UCSD-AML1 (cell line): ENCODE measurements at regions not wholly inside any gene's neighbourhood (a gene's known extent, or its start where the extent isn't known, plus 50 kb on each side); places are given as distances from the start of the nearest gene placed in this dataset.

Experiments used
- DNase-seq: peaks from one replicate; lab custom pipeline; 2025; ENCODE audit not compliant: unreplicated experiment; lab: John Stamatoyannopoulos, UW

DNA sequence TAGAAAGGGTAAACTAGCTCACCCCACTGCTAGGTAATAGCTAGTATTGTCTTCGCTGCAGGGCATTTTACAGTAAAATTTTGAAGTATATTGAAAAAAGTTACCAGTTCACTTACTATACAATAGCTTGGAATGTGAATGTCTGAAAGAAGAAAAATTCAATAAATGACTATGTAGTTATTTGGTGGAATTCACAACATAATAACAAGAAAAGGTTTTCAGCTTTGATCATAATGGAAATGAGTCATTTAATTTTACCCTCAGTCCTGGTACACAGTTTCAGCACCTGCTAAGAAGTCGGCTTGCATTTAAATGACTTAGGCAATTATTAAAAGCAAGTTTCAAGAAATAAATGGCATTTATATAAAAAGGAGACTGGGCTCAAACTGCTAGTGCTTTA lies 90.4 kb downstream of the NUP35 start:
- DNase-seq, result no peak

GRCh38 chr2:183215917-183216316 lies 91.7 kb downstream of the NUP35 start:
- DNase-seq, result no peak

GRCh38 chr2:183219888-183220287 lies 95.6 kb downstream of the NUP35 start:
- DNase-seq, result no peak

DNA sequence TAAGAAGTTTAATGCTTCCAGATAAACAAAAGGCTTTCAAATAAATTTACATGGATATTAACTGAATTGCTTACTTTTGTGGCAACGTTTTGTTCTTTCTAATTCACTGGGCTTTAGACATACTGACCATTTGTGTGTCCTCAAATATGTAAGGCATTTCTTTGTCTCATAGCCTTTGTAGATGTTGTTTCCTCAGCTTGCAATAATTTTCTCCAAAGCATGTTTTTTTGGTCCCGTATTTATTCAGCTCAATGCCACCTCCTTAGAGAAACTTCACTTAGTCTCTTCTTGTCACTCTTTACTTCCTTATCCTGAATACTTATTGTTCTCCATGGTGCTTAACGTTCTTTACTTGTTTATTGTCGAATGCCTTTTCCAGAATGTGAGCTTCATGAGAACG lies 98.5 kb downstream of the NUP35 start:
- DNase-seq, result no peak

- no peak for DNase-seq
Observed at GRCh38 chr2:183224948-183225347, 100.7 kb downstream of the NUP35 start.

DNA sequence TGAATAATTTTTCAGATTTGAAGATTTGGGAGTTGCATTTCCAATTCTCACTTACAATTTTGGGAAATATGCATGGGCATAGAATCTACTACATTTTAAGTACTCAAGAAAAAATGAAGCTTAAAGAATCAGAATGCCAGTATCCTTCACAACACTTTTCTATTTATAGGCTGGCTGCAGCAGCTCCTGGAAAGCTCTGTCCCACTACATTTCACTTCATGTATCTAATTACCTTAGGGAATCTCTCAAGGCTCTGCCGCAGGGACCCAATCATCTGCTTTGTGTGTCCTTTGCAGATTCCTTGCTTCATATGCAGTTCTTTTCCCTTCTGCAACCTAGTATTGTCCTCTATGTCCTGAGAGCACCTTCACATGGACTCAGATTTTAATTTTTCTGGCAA lies 102.9 kb downstream of the NUP35 start:
- no peak for DNase-seq

DNA sequence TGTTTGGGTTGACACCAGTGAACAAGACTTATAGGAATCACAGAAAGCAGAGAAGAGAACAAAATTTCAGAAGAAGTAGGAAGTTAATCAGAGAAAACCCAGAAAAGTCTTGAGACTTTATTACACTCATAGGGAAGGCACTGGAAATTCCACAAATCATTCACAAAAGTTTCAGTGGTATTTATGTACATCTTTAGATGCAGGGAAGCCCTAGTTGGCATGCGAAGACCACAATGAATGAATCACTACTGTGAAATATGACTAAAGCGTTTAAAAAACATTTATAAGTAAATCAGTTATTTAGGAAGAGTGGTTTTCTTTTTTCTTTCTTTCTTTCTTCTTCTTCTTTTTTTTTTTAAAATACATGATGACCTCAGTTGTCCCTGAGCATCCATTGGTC lies 105.1 kb downstream of the NUP35 start:
- no peak for DNase-seq

DNA sequence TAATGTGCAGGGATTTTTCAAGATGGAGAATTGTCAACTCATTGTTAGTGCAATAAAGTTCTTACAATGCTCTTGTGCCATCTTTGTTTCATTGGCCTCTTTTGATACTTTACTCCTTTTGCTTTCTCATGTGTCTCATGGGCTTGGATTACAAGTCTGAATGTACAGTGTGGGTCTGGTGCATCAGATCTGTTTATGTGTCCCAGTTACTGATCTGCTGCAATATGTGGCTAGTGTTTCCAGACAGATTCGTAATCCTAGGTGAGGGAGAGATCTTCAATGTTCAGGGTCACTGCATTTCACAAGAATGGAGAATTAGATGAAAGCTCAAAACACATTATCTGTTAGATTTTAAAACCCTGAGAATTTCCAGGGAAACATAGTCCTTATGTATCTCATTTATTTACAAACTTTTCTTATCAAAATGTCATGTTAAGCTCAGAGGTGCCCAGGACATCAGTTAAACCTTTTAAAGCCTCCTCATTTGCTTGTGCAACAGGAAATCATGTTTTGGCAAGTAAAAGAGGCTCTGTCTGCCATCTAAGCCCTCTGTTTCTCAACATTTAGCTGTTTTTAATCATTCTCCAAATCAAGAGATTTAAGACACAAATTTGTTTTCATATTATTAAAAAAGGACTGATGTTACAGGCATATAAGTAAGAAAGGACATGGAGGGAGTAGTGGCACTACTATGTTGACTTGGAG lies 108.1 kb downstream of the NUP35 start:
- DNase-seq, result no peak

GRCh38 chr2:183242937-183243336 lies 118.7 kb downstream of the NUP35 start:
- no peak for DNase-seq

DNA sequence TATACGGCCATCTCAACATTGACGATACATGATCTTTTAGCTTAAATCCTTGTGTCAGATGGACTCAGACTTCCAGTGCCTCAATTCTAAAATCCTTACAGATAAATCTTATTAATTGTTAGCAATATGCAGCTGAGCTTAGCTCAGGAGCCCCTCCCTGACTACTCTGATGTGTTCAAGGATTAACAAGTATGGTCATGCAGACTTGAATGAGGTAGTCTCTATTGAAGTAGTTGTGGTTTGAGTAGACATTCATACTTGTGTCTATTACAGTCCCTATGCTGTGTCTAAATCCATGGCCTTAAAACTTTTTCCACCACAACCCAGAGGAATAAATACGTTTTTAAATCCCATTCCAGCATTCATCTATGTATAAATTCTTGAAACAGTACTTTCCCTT lies 119.5 kb downstream of the NUP35 start:
- DNase-seq, result no peak

- no peak for DNase-seq
Observed at GRCh38 chr2:183244300-183244844, 120.1 kb downstream of the NUP35 start.

DNA sequence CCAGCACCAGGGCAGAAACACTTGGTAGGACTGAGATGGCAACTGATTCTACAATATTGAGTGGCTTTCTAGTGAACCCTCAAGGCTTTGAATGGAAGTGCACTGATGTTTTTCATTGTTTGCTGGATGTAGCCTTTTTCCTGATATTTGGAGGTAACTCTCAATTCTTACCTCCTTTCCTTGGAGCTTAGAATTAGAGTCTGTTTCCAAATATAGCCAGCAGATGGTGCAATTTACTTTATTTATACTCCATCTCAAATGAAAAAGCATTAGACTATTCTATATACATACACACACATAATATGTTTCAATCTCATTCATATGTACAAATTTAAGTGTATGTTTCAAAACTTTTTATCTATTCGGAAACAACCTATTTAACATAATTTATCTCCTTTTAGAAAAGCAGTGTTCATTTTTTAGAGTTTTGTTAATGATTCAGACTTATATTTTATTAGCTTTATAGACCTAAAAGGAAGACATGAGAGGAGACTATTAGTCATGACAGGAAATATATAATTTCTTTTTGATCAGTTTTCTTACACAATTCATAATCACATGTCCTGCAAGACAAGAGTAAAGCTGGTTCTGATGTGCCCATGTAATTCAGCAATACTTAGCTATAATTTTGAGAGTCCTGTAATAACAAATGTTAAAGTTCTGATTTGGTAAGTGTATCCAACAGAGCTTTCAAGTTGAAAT lies 124.8 kb downstream of the NUP35 start:
- no peak for DNase-seq

- no peak for DNase-seq
Observed at GRCh38 chr2:183250061-183250460, 125.8 kb downstream of the NUP35 start.

- no peak for DNase-seq
Observed at GRCh38 chr2:183250472-183250871, 126.2 kb downstream of the NUP35 start.

DNA sequence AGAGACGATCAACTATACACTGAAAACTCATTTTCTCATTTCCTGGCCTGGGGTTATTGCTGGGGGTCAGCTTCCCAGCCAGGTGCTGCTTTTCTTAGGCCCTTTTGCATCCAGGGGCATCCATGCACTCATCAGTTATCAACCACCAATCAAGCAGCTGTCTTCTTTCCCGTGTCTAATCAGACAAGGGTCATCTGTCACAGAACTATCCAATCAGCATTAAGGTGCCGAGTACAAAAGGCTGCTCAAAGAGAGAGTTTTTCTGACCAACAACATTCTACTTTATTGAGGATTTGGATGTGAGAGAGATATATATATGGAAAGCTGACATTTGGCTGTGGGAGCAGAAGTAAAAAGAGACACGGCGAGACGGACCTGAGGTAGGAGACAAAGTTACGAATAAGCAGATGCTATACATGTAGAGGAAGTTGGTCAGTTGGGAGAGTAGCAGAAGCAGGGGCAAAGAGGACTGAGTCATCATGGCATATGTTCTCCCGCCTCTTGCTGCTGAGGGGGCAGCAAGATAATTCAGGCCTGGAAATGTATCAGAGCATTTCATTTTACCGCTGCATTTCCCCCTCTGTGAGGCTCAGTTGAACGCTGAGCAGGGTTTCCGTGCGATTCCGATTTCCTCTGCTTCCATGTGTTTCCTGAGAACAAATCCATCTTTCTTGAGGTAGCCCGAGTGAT lies 129.3 kb downstream of the NUP35 start:
- DNase-seq, result no peak

GRCh38 chr2:183255411-183255810 lies 131.2 kb downstream of the NUP35 start:
- no peak for DNase-seq

- no peak for DNase-seq
Observed at GRCh38 chr2:183259921-183260320, 135.7 kb downstream of the NUP35 start.

GRCh38 chr2:183260527-183260926 lies 136.3 kb downstream of the NUP35 start:
- no peak for DNase-seq

- no peak for DNase-seq
Observed at GRCh38 chr2:183264890-183265535, 140.8 kb downstream of the NUP35 start.

- no peak for DNase-seq
Observed at GRCh38 chr2:183267148-183267827, 143.0 kb downstream of the NUP35 start.

DNA sequence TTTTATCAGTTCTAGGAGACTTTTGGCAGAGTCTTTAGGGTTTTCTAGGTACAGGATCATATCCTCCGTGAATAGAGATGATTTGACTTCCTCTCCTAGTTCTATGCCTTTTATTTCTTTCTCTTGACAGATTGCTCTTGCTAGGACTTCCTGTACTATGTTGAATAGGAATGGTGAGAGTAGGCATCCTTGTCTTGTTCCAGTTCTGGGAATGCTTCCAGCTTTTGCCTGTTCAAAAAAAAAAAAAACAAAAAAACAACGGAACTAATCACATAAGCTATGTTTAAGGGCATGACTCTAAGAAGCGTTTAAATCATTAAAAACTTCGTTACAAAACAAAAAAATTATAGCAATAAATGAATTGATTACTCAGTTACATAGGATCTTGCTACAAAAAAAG lies 145.7 kb downstream of the NUP35 start:
- no peak for DNase-seq
